ENCODE measurements at regions not wholly inside any gene's neighbourhood (a gene's known extent, or its start where the extent isn't known, plus 50 kb on each side); places are given as distances from the start of the nearest gene placed in this dataset.
A peak's percentile ranks its signal among the peaks of the same experiment; 100 is the strongest.
"Not testable (repeated sequence)": the region's sequence is repeated elsewhere in the genome, so short reads cannot be mapped to it uniquely, and the experiment has no call there.

DNA sequence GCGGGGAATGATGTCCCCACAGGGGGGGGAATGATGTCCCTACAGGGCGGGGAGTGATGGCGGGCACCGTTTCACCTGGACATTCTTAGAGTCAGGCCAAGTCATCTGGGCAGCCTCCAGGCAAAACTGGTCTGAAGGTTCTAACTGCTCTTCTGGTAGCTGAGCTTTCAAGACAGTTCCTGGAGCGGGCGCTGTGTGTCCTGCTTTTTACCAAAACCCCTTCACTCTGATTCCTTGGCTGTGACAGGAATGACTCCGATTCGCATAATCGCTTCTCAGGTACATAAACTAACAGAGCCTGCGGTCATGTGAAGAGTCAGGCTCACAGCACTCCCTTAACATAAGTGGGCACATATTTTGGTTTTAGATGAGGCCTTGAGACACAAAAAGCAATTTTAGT is 836.0 kb downstream of the TRIML1 start:
- no peak for DNase-seq (ENCODE audit: low read depth)

DNA sequence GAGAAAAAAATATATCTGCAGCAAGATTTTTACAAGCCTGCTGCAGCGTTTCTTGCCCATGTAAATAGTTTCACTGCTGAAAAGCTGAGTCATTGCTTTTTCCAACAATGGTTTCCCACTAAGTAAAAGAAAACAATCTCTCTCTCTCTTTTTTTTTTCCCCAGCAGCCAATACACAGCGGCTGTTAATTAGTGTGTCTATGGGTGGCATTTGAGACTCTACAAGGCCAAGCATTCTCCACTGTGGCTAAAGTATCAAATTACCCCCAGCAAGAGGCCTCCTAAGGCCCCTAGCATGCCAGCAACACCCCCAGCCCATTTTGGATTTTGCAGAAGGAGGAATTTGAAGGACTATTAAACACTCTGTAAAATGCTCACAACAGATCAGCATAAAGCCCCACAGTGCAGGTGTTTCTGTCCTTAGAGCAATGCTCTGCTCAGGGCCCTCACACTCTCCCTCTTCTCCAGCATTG is 837.4 kb downstream of the TRIML1 start:
- no peak for TF ChIP-seq CTCF (IDR thresholded peaks at IDR 0.05; ENCODE audit: insufficient read depth, low read length)
- no peak overlapping the region for H3K4me3 ChIP-seq (ENCODE audit: low read depth, low read length)
- DNase-seq (ENCODE audit: low read depth), result peak; percentile 18

More for the DNA sequence above, 836.0 kb downstream of the TRIML1 start:
- H3K4me3 ChIP-seq (ENCODE audit: low read depth, low read length), result no peak overlapping the region
- TF ChIP-seq CTCF (IDR thresholded peaks at IDR 0.05; ENCODE audit: insufficient read depth, low read length), result no peak

GRCh38 chr4:188977232-188977631 is 838.0 kb downstream of the TRIML1 start:
- not testable (repeated sequence) for DNase-seq (ENCODE audit: low read depth); H3K4me3 ChIP-seq (ENCODE audit: low read depth, low read length)

DNA sequence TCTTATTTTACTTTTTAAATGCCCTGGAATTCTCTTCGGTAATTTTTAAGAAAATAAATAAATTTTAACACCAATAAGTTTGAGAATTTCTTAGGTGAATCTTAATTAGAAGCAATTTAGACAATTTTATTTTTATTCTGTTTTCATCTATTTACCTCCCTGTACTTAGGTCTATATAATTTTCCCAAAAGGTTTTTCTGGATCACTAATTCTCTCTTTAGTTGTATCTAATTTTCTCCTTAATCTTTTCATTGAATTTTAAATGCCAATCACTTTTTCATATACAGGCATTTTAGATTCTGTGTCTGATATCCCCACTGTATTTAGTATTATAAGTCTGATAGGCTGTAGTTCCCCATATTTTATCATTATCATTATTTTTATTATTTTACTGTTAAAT is 845.3 kb downstream of the TRIML1 start:
- no peak for DNase-seq (ENCODE audit: low read depth)
- no peak for TF ChIP-seq CTCF (IDR thresholded peaks at IDR 0.05; ENCODE audit: insufficient read depth, low read length)
- H3K4me3 ChIP-seq (ENCODE audit: low read depth, low read length), result no peak overlapping the region

- TF ChIP-seq CTCF (IDR thresholded peaks at IDR 0.05; ENCODE audit: insufficient read depth, low read length), result no peak
- no peak for DNase-seq (ENCODE audit: low read depth)
- H3K4me3 ChIP-seq (ENCODE audit: low read depth, low read length), result no peak overlapping the region
Measured at GRCh38 chr4:188986271-188986689, 847.0 kb downstream of the TRIML1 start.

- TF ChIP-seq CTCF (IDR thresholded peaks at IDR 0.05; ENCODE audit: insufficient read depth, low read length), result no peak
- DNase-seq (ENCODE audit: low read depth), result no peak
- no peak overlapping the region for H3K4me3 ChIP-seq (ENCODE audit: low read depth, low read length)
Measured at GRCh38 chr4:188987011-188987410, 847.8 kb downstream of the TRIML1 start.

DNA sequence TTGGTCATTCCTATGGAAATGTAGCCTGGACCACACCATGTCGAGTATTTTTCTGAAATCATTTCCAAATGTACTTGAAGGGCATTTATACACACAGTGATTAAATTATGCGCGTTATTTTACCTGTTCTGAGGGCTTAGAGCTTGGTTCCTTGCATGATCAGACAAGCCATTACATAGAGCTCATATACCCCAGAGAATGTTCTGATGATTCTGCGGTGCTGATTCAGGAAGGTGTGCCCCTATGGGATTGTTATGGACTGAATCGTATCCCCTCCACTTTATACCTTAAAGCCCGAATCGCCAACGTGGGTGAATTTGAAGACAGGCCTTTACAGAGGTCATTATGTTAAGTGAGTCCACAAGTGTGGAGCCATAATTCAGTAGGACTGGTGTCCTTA is 848.9 kb downstream of the TRIML1 start:
- no peak for TF ChIP-seq CTCF (IDR thresholded peaks at IDR 0.05; ENCODE audit: insufficient read depth, low read length)
- DNase-seq (ENCODE audit: low read depth), result no peak

More for the DNA sequence above, 848.9 kb downstream of the TRIML1 start:
- no peak overlapping the region for H3K4me3 ChIP-seq (ENCODE audit: low read depth, low read length)
